ENCODE measurements at regions not wholly inside any gene's neighbourhood (a gene's known extent, or its start where the extent isn't known, plus 50 kb on each side); places are given as distances from the start of the nearest gene placed in this dataset.

- no peak for TF ChIP-seq SKIL (IDR thresholded peaks at IDR 0.05; ENCODE audit: low read depth, poor library complexity, severe bottlenecking)
- TF ChIP-seq MEF2A (IDR thresholded peaks at IDR 0.05; ENCODE audit: insufficient read depth, low read depth, low read length) = no peak
- no peak for TF ChIP-seq ZBED1 (IDR thresholded peaks at IDR 0.05; ENCODE audit: borderline replicate concordance)
- no peak for TF ChIP-seq RFX5 (IDR thresholded peaks at IDR 0.05; ENCODE audit: low read depth, low read length)
- no peak for TF ChIP-seq STAT3 (IDR thresholded peaks at IDR 0.05; ENCODE audit: low read depth, low read length)
- no peak for TF ChIP-seq HSF1 (IDR thresholded peaks at IDR 0.05; ENCODE audit: low read depth, low read length)
These were observed 129.0 kb upstream of the LIPC start (continued) for GRCh38 chr15:58302832-58303231.

DNA sequence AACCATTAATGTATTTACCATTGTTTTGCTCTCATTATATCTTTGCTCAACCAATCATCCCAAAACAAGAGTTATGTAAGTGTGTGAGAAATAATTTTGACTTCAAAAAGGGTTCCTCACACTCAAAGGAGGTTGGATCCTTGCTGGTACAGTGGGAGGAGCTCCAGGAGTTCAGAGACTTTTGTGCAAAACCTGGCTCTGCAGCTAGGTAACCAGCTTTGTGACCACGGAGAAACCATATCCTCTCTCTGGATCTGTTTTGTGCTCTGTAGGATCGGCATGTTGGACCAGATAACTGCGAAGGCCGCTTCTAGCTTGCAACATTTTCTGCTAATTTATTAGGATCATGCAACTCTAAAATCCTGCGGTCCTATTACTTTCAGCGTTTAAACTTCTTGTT lies 128.6 kb upstream of the LIPC start:
- H3K27me3 ChIP-seq (replicated peaks in 1 of 2; ENCODE audit: control insufficient read depth in 2 of 2, insufficient read depth in 2 of 2, low read length in 1 of 2) = no peaks in the 10 kb centered on the region
- no peak for TF ChIP-seq KLF5 (IDR thresholded peaks at IDR 0.05; ENCODE audit: partially characterized antibody)
- no peak for TF ChIP-seq SMAD1 (IDR thresholded peaks at IDR 0.05; ENCODE audit: low read depth, partially characterized antibody)
- TF ChIP-seq FOXM1 (IDR thresholded peaks at IDR 0.05; ENCODE audit: low read depth, low read length) = no peak
- TF ChIP-seq RB1 (IDR thresholded peaks at IDR 0.05; ENCODE audit: borderline replicate concordance) = no peak
- no peak for TF ChIP-seq HDAC6 (IDR thresholded peaks at IDR 0.05; ENCODE audit: unreplicated experiment)
- TF ChIP-seq PKNOX1 (IDR thresholded peaks at IDR 0.05) = no peak
- ChIA-PET SMC1A (ENCODE audit: uncharacterized antibody, unreplicated experiment) (interaction anchor here (2.6 kb wide), 1 partner anchor 11 kb away, joined by 8 read pairs; no protein-coding TSS in a partner anchor), CTCF (interaction anchor here (1.0 to 1.2 kb wide), 3 partner anchors 11 to 75 kb away, joined by 3 read pairs; no protein-coding TSS in a partner anchor), POLR2A (no interaction called here), RAD21 (ENCODE audit: unreplicated experiment) (interaction anchor here (0.9 kb wide), 1 partner anchor 9 kb away, joined by 4 read pairs; no protein-coding TSS in a partner anchor)
- no peak overlapping the region for H3K9ac ChIP-seq (ENCODE audit: control insufficient read depth, insufficient read depth, low read length)
- WGBS (ENCODE audit: insufficient coverage, insufficient replicate concordance, low lambda C conversion rate, missing lambda C conversion rate) = 69% methylated on average over 6 of the region's 6 CpGs
- H3K4me1 ChIP-seq (ENCODE audit: control insufficient read depth, insufficient read depth, low read length) = no peaks in the 10 kb centered on the region
- no peaks in the 10 kb centered on the region for H3K36me3 ChIP-seq (ENCODE audit: control insufficient read depth in 2 of 2, insufficient read depth in 2 of 2, low read length in 1 of 2)
- no peak overlapping the region for H3K27ac ChIP-seq (ENCODE audit: control insufficient read depth, insufficient read depth)
- peaks cover 9% of the 10 kb centered on the region; the same call in 2 of the 3 replicates for H3K9me3 ChIP-seq (replicated peaks; ENCODE audit: control insufficient read depth, insufficient read depth, low read length)
- FAIRE-seq (no peak), DNase-seq (ENCODE audit: low read depth, low spot score) (no peak), ATAC-seq (no peak)
- in situ Hi-C loops (cut with MboI) (no loop called here), intact Hi-C loops (cut with micrococcal nuclease; ENCODE audit: unreplicated experiment) (no loop called here)
- H3K4me2 ChIP-seq (ENCODE audit: control insufficient read depth, insufficient read depth) = no peak overlapping the region
- H3K79me2 ChIP-seq (ENCODE audit: control insufficient read depth, insufficient read depth, low read length) = no peaks in the 10 kb centered on the region
- H2AFZ ChIP-seq (ENCODE audit: control insufficient read depth, low read depth, low read length) = no peak overlapping the region
- BruUV-seq (replicated peaks) = no TSS peak
- H4K20me1 ChIP-seq (ENCODE audit: control insufficient read depth, insufficient read depth) = no peaks in the 10 kb centered on the region
- H3K4me3 ChIP-seq = no peak overlapping the region
